ENCODE measurements at regions not wholly inside any gene's neighbourhood (a gene's known extent, or its start where the extent isn't known, plus 50 kb on each side); places are given as distances from the start of the nearest gene placed in this dataset.

- peaks cover 14 to 18% of the 10 kb centered on the region in 2 donors for H3K9me3 Mint-ChIP-seq
- TF ChIP-seq CTCF (IDR thresholded peaks at IDR 0.05): no peak
- no peaks in the 10 kb centered on the region for H3K27me3 Mint-ChIP-seq (ENCODE audit: low read depth in 2 of 2)
- no peaks in the 10 kb centered on the region for H3K27me3 ChIP-seq (ENCODE audit: control insufficient read depth, insufficient read depth, low read length)
- ATAC-seq: no peak
- H3K9me3 ChIP-seq (ENCODE audit: control insufficient read depth, insufficient read depth, low read length): peaks cover 5% of the 10 kb centered on the region
- no peak overlapping the region for H3K4me3 Mint-ChIP-seq
- no peaks in the 10 kb centered on the region for H3K36me3 ChIP-seq (ENCODE audit: control insufficient read depth, insufficient read depth, low read length)
- no peaks in the 10 kb centered on the region for H3K4me1 Mint-ChIP-seq
- no peak for DNase-seq
- 83% methylated on average over 6 of the region's 6 CpGs for WGBS (ENCODE audit: insufficient coverage)
- no peaks in the 10 kb centered on the region for H3K4me1 ChIP-seq (ENCODE audit: control insufficient read depth, insufficient read depth, low read length)
- no peak overlapping the region for H3K27ac Mint-ChIP-seq
- intact Hi-C loops (cut with micrococcal nuclease): no loop called here
- no peak overlapping the region for H3K4me3 ChIP-seq (ENCODE audit: low read length)
- no peak overlapping the region for H3K27ac ChIP-seq (ENCODE audit: low read length)
- H3K36me3 Mint-ChIP-seq: no peaks in the 10 kb centered on the region
Observed at GRCh38 chr4:58453956-58454355, 1343.8 kb upstream of the IGFBP7 start.

GRCh38 chr4:58451707-58452106 is 1341.5 kb upstream of the IGFBP7 start:
- Mint-ChIP-seq H3K4me3 (no peak overlapping the region), H3K9me3 (peaks cover 13 to 17% of the 10 kb centered on the region in 2 donors), H3K27me3 (ENCODE audit: low read depth in 2 of 2) (no peaks in the 10 kb centered on the region), H3K36me3 (no peaks in the 10 kb centered on the region), H3K4me1 (no peaks in the 10 kb centered on the region), H3K27ac (no peak overlapping the region)
- intact Hi-C loops (cut with micrococcal nuclease): no loop called here
- Histone ChIP-seq H3K36me3 (ENCODE audit: control insufficient read depth, insufficient read depth, low read length) (no peaks in the 10 kb centered on the region), H3K4me1 (ENCODE audit: control insufficient read depth, insufficient read depth, low read length) (no peaks in the 10 kb centered on the region), H3K9me3 (ENCODE audit: control insufficient read depth, insufficient read depth, low read length) (no peaks in the 10 kb centered on the region), H3K27me3 (ENCODE audit: control insufficient read depth, insufficient read depth, low read length) (no peaks in the 10 kb centered on the region), H3K4me3 (ENCODE audit: low read length) (no peak overlapping the region), H3K27ac (ENCODE audit: low read length) (no peak overlapping the region)
- TF ChIP-seq CTCF (IDR thresholded peaks at IDR 0.05): no peak
- no CpG with 5 or more reads among the region's 2 CpGs for WGBS (ENCODE audit: insufficient coverage)
- DNase-seq (no peak), ATAC-seq (no peak)

- Histone ChIP-seq H3K4me3 (ENCODE audit: low read length) (no peak overlapping the region), H3K9me3 (ENCODE audit: control insufficient read depth, insufficient read depth, low read length) (peaks cover 16% of the 10 kb centered on the region), H3K4me1 (ENCODE audit: control insufficient read depth, insufficient read depth, low read length) (no peaks in the 10 kb centered on the region), H3K36me3 (ENCODE audit: control insufficient read depth, insufficient read depth, low read length) (no peaks in the 10 kb centered on the region), H3K27me3 (ENCODE audit: control insufficient read depth, insufficient read depth, low read length) (no peaks in the 10 kb centered on the region), H3K27ac (ENCODE audit: low read length) (no peak overlapping the region)
- no peak overlapping the region for H3K27ac Mint-ChIP-seq
- no peaks in the 10 kb centered on the region for H3K36me3 Mint-ChIP-seq
- DNase-seq (no peak), ATAC-seq (no peak)
- no peaks in the 10 kb centered on the region for H3K4me1 Mint-ChIP-seq
- intact Hi-C loops (cut with micrococcal nuclease): no loop called here
- 100% methylated on average over 11 of the region's 11 CpGs for WGBS (ENCODE audit: insufficient coverage)
- H3K27me3 Mint-ChIP-seq (ENCODE audit: low read depth in 2 of 2): no peaks in the 10 kb centered on the region
- TF ChIP-seq CTCF (IDR thresholded peaks at IDR 0.05): no peak
- H3K4me3 Mint-ChIP-seq: no peak overlapping the region
- peaks cover 15 to 16% of the 10 kb centered on the region in 2 donors for H3K9me3 Mint-ChIP-seq
Observed at GRCh38 chr4:58435871-58436270, 1325.7 kb upstream of the IGFBP7 start.

GRCh38 chr4:58413849-58414248 is 1303.7 kb upstream of the IGFBP7 start:
- Histone ChIP-seq H3K4me3 (ENCODE audit: low read length) (no peak overlapping the region), H3K9me3 (ENCODE audit: control insufficient read depth, insufficient read depth, low read length) (no peaks in the 10 kb centered on the region), H3K27ac (ENCODE audit: low read length) (no peak overlapping the region), H3K36me3 (ENCODE audit: control insufficient read depth, insufficient read depth, low read length) (no peaks in the 10 kb centered on the region), H3K27me3 (ENCODE audit: control insufficient read depth, insufficient read depth, low read length) (no peaks in the 10 kb centered on the region), H3K4me1 (ENCODE audit: control insufficient read depth, insufficient read depth, low read length) (no peaks in the 10 kb centered on the region)
- WGBS (ENCODE audit: insufficient coverage): 71% methylated on average over 1 of the region's 1 CpG
- H3K9me3 Mint-ChIP-seq: peaks cover 4 to 14% of the 10 kb centered on the region in 2 donors
- no peak for TF ChIP-seq CTCF (IDR thresholded peaks at IDR 0.05)
- intact Hi-C loops (cut with micrococcal nuclease): no loop called here
- H3K27me3 Mint-ChIP-seq (ENCODE audit: low read depth in 2 of 2): no peaks in the 10 kb centered on the region
- no peak overlapping the region for H3K27ac Mint-ChIP-seq
- DNase-seq (no peak), ATAC-seq (no peak)
- H3K4me1 Mint-ChIP-seq: no peaks in the 10 kb centered on the region
- no peak overlapping the region for H3K4me3 Mint-ChIP-seq
- H3K36me3 Mint-ChIP-seq: no peaks in the 10 kb centered on the region

Data from natural killer cell (primary cell).